ENCODE measurements at regions not wholly inside any gene's neighbourhood (a gene's known extent, or its start where the extent isn't known, plus 50 kb on each side); places are given as distances from the start of the nearest gene placed in this dataset.

DNA sequence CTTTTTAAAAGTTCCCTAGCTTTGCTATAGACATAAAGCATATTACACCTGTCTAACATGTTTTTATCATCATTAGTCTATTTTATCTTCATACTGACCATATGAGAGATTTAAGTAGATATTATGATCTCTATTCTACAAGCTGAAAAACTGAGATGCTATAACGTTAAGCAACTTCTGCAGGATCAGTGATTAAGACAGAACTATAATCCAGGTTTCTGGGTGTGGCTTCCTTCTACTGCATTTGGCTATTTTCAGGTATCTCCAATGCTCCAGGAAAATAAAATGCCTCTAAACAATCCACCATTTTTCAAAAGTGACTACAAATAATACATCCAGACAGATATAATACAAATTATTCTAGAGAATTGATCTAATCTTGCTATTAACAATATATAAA is 53.4 kb downstream of the RGS2 start:
- H3K27me3 Mint-ChIP-seq (ENCODE audit: insufficient read depth) = peaks cover 3% of the 10 kb centered on the region; the same call in 1 of the 2 replicates

DNA sequence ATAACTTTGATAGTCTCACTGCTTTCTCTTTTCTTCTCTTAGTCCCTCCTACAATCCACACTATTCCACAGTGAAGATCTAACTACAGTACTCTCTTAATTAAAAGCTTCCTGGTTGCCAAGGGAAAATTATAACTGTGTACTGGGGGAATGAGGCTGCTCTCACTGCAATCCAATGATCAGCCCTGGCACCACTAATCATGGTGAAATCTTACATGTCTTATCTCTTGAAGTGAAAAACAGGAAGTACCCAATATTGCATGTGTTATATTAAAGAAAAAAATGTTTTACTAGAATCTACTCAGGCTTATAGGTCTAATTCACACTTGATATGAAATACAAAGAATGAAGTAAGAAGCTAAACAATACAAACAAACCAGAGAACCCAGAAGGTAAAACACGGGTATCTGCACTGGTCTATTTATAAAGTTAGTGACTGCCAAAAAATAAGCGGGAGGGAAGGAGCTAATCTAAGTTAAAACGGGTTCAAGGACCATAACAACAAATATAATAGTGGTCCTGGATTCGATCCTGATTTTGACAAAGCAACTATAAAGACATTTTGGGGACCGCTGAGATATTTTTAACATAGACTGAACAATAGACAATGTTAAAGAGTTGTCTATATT is 57.5 kb downstream of the RGS2 start:
- Mint-ChIP-seq H3K27me3 (ENCODE audit: insufficient read depth) (peaks cover 3% of the 10 kb centered on the region; the same call in 1 of the 2 replicates), H3K36me3 (ENCODE audit: low read depth) (no peaks in the 10 kb centered on the region), H3K4me3 (no peak overlapping the region), H3K27ac (no peak overlapping the region), H3K4me1 (ENCODE audit: low read depth) (no peaks in the 10 kb centered on the region), H3K9me3 (no peaks in the 10 kb centered on the region)
- DNase-seq = no peak
- TF ChIP-seq, protein P1, sequence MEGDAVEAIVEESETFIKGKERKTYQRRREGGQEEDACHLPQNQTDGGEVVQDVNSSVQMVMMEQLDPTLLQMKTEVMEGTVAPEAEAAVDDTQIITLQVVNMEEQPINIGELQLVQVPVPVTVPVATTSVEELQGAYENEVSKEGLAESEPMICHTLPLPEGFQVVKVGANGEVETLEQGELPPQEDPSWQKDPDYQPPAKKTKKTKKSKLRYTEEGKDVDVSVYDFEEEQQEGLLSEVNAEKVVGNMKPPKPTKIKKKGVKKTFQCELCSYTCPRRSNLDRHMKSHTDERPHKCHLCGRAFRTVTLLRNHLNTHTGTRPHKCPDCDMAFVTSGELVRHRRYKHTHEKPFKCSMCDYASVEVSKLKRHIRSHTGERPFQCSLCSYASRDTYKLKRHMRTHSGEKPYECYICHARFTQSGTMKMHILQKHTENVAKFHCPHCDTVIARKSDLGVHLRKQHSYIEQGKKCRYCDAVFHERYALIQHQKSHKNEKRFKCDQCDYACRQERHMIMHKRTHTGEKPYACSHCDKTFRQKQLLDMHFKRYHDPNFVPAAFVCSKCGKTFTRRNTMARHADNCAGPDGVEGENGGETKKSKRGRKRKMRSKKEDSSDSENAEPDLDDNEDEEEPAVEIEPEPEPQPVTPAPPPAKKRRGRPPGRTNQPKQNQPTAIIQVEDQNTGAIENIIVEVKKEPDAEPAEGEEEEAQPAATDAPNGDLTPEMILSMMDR (IDR thresholded peaks at IDR 0.05) = no peak

More for the DNA sequence above, 53.4 kb downstream of the RGS2 start:
- Mint-ChIP-seq H3K36me3 (ENCODE audit: low read depth) (no peaks in the 10 kb centered on the region), H3K4me3 (no peak overlapping the region), H3K4me1 (ENCODE audit: low read depth) (no peaks in the 10 kb centered on the region), H3K9me3 (no peaks in the 10 kb centered on the region; the same call in 1 of the 2 replicates), H3K27ac (no peak overlapping the region)
- TF ChIP-seq, protein P1 (IDR thresholded peaks at IDR 0.05) = no peak
- DNase-seq = no peak

DNA sequence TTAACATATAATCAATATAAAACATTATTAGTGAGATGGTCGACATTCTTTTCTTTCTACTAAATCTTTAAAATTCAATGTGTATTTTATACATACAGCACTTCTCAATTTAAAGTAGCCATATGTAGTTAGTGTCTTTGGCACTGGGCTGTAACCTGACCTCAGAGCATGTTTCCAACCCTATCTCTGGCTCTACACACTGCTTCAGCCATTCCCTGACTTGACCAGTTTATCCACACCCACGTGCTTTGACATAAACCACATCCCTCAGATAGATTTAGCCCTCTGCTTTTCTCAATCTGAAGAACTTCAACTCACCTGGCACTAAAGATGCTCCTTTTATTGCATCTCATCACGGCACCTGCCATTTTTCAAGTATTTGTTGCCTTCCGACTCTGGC is 58.3 kb downstream of the RGS2 start:
- Mint-ChIP-seq H3K4me1 (ENCODE audit: low read depth) (no peaks in the 10 kb centered on the region), H3K9me3 (no peaks in the 10 kb centered on the region), H3K4me3 (no peak overlapping the region), H3K36me3 (ENCODE audit: low read depth) (no peaks in the 10 kb centered on the region), H3K27ac (no peak overlapping the region), H3K27me3 (ENCODE audit: insufficient read depth) (peaks cover 3% of the 10 kb centered on the region; the same call in 1 of the 2 replicates)
- DNase-seq = no peak
- TF ChIP-seq, protein P1 (IDR thresholded peaks at IDR 0.05) = no peak

DNA sequence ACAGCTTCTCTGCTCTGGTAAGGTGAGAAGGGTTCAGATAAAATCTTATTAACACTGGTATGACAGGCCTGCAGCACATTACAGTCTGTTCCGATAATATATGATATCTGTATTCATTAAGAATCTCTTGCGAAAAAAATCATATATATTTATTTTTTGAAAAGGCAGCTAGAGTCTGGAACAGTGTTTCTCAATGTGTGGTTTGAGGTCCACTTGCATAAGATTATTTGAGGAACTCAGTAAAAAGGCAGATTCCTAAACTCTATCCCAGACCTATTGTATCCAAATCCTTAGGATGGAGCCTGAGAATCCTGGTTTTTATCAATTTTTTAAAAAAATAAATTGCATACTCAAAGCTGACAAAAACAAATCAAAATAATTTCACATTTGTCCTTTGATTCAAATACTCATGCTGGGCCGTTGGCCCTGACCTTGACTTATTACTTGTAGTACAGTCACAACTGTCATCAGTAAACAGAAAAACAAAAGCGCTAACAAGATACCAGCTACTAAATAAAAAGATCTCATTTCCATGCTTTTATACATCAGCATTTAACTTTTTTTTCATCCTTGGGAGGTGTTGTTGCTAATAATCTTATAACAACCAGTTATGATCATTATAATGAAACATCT is 60.6 kb downstream of the RGS2 start:
- Mint-ChIP-seq H3K4me1 (ENCODE audit: low read depth) (no peaks in the 10 kb centered on the region), H3K4me3 (no peak overlapping the region), H3K27ac (no peak overlapping the region), H3K9me3 (no peaks in the 10 kb centered on the region), H3K36me3 (ENCODE audit: low read depth) (no peaks in the 10 kb centered on the region), H3K27me3 (ENCODE audit: insufficient read depth) (no peaks in the 10 kb centered on the region; the same call in 1 of the 2 replicates)
- DNase-seq = no peak
- TF ChIP-seq, protein P1 (IDR thresholded peaks at IDR 0.05) = no peak

DNA sequence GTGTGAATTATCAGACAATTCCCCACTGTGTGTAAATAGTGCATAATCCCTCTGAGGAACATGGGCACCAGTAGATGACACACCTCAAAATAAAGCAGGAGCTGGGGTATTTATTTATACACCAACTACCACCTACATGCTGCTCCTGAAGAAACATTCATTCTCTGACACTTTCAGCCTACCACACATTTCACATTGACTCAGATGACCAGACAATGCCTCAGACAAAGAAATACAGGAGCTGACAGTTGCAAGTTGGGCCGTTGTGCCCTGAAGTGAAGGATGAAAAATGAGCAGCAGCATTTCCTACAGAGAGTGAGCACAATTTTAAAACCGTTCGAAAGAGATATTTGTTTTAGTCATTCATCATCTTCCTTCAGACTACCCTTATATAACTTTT is 63.2 kb downstream of the RGS2 start:
- Mint-ChIP-seq H3K9me3 (no peaks in the 10 kb centered on the region), H3K27me3 (ENCODE audit: insufficient read depth) (peaks cover 8% of the 10 kb centered on the region), H3K27ac (no peak overlapping the region), H3K36me3 (ENCODE audit: low read depth) (no peaks in the 10 kb centered on the region), H3K4me3 (no peak overlapping the region), H3K4me1 (ENCODE audit: low read depth) (no peaks in the 10 kb centered on the region)
- DNase-seq = no peak
- TF ChIP-seq, protein P1 (IDR thresholded peaks at IDR 0.05) = no peak

Measured in HFFc6 (cell line).